ENCODE measurements at regions not wholly inside any gene's neighbourhood (a gene's known extent, or its start where the extent isn't known, plus 50 kb on each side); places are given as distances from the start of the nearest gene placed in this dataset.

GRCh38 chr11:128048121-128048520, 539.2 kb downstream of the ETS1 start:
- no peaks in the 10 kb centered on the region for H3K9me3 ChIP-seq (ENCODE audit: insufficient read depth, low read length)
- H3K4me3 ChIP-seq (ENCODE audit: insufficient read length, low read depth), result no peak overlapping the region
- no peak overlapping the region for H3K9ac ChIP-seq (ENCODE audit: insufficient read length, low read depth)
- H3K36me3 ChIP-seq (ENCODE audit: insufficient read depth, insufficient read length, low read length), result no peaks in the 10 kb centered on the region
- no peak for DNase-seq (ENCODE audit: low read depth, low spot score)
- no peaks in the 10 kb centered on the region for H3K27me3 ChIP-seq (ENCODE audit: insufficient read depth, insufficient read length)
- H3K4me1 ChIP-seq (ENCODE audit: insufficient read depth, insufficient read length), result no peaks in the 10 kb centered on the region
- no peak for TF ChIP-seq SUZ12 (IDR thresholded peaks at IDR 0.05; ENCODE audit: extremely low read depth, insufficient read depth, insufficient read length)
- TF ChIP-seq ZNF274 (IDR thresholded peaks at IDR 0.05; ENCODE audit: low read depth, low read length), result no peak

DNA sequence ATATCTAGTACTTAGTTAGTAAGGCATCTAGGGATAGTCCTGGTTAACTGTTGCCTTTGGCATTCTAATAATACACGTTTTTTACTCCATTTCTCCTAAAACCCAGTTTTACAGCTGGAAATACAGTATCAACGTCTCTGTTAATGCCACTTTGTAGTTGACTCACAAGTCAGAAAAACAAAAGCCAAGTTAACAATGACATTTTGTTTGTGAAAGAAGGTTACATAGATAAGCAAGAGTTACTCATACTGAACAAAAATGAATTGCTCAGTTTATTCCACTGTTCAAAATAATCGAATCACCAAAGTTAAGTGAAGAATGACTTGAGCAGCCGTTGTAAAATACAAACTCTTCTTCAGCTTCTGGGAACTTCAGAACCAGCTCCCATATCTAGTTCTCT, 540.3 kb downstream of the ETS1 start:
- Histone ChIP-seq H3K9me3 (ENCODE audit: insufficient read depth, low read length) (no peaks in the 10 kb centered on the region), H3K27me3 (ENCODE audit: insufficient read depth, insufficient read length) (no peaks in the 10 kb centered on the region), H3K4me3 (ENCODE audit: insufficient read length, low read depth) (no peak overlapping the region), H3K36me3 (ENCODE audit: insufficient read depth, insufficient read length, low read length) (no peaks in the 10 kb centered on the region), H3K9ac (ENCODE audit: insufficient read length, low read depth) (no peak overlapping the region), H3K4me1 (ENCODE audit: insufficient read depth, insufficient read length) (no peaks in the 10 kb centered on the region)
- TF ChIP-seq SUZ12 (IDR thresholded peaks at IDR 0.05; ENCODE audit: extremely low read depth, insufficient read depth, insufficient read length) (no peak), YY1 (IDR thresholded peaks at IDR 0.05; ENCODE audit: insufficient read depth, insufficient read length) (no peak), ZNF274 (IDR thresholded peaks at IDR 0.05; ENCODE audit: low read depth, low read length) (no peak)
- DNase-seq (ENCODE audit: low read depth, low spot score), result no peak

DNA sequence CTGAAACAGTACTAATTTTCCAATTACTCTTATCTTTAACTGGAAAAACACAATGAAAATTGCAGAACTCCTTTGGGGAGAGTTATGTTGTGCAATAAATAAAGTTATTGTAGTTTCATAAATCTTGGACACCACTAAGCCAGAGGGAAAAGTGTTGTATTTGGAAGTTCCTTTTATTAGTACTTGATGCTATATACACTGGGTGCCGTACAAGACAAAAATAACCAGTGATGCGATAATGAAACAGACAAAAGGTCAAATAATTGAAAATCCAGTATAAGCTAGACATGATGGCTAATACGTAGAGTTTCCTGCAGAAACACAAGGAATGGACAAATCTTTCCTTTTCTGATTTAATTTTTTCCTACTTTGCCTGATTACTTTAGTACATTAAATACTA, 541.1 kb downstream of the ETS1 start:
- no peaks in the 10 kb centered on the region for H3K36me3 ChIP-seq (ENCODE audit: insufficient read depth, insufficient read length, low read length)
- H3K27me3 ChIP-seq (ENCODE audit: insufficient read depth, insufficient read length), result no peaks in the 10 kb centered on the region
- no peak for DNase-seq (ENCODE audit: low read depth, low spot score)
- TF ChIP-seq SUZ12 (IDR thresholded peaks at IDR 0.05; ENCODE audit: extremely low read depth, insufficient read depth, insufficient read length) (no peak), YY1 (IDR thresholded peaks at IDR 0.05; ENCODE audit: insufficient read depth, insufficient read length) (no peak), ZNF274 (IDR thresholded peaks at IDR 0.05; ENCODE audit: low read depth, low read length) (no peak)
- H3K4me1 ChIP-seq (ENCODE audit: insufficient read depth, insufficient read length), result no peaks in the 10 kb centered on the region
- H3K4me3 ChIP-seq (ENCODE audit: insufficient read length, low read depth), result no peak overlapping the region
- H3K9ac ChIP-seq (ENCODE audit: insufficient read length, low read depth), result no peak overlapping the region
- no peaks in the 10 kb centered on the region for H3K9me3 ChIP-seq (ENCODE audit: insufficient read depth, low read length)

DNA sequence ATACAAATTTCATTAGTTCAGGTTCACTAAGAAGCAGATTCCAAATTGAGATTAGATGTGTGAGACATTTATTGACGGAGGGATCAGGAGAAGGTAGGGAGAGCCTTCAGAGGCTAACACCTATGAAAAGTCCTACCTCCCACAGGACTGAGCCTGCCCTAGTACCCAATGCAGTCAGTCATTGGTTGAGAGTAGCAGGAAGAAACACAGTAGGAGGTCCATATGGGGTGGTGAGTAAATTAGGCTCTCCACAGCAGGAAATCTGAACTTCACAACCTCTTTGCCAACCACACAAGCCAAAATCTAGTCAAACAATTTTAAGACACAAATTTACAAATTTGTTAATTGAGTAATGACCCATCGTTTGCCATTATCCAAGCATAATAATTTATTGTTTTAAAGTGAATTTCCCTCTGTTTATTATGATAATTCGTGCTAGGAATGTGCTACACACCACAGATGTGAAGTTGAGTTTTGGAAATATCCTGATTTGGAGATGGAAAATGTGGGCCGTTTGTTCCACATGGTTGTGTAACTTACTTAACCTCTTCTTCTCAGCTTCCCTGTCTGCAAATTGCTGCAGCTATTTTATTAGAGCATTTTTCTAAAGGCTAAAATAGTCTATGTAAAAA, 542.1 kb downstream of the ETS1 start:
- no peaks in the 10 kb centered on the region for H3K4me1 ChIP-seq (ENCODE audit: insufficient read depth, insufficient read length)
- H3K4me3 ChIP-seq (ENCODE audit: insufficient read length, low read depth), result no peak overlapping the region
- H3K36me3 ChIP-seq (ENCODE audit: insufficient read depth, insufficient read length, low read length), result no peaks in the 10 kb centered on the region
- no peak overlapping the region for H3K9ac ChIP-seq (ENCODE audit: insufficient read length, low read depth)
- DNase-seq (ENCODE audit: low read depth, low spot score), result no peak
- no peak for TF ChIP-seq ZNF274 (IDR thresholded peaks at IDR 0.05; ENCODE audit: low read depth, low read length)
- TF ChIP-seq YY1 (IDR thresholded peaks at IDR 0.05; ENCODE audit: insufficient read depth, insufficient read length), result no peak
- H3K27me3 ChIP-seq (ENCODE audit: insufficient read depth, insufficient read length), result no peaks in the 10 kb centered on the region
- no peaks in the 10 kb centered on the region for H3K9me3 ChIP-seq (ENCODE audit: insufficient read depth, low read length)

DNA sequence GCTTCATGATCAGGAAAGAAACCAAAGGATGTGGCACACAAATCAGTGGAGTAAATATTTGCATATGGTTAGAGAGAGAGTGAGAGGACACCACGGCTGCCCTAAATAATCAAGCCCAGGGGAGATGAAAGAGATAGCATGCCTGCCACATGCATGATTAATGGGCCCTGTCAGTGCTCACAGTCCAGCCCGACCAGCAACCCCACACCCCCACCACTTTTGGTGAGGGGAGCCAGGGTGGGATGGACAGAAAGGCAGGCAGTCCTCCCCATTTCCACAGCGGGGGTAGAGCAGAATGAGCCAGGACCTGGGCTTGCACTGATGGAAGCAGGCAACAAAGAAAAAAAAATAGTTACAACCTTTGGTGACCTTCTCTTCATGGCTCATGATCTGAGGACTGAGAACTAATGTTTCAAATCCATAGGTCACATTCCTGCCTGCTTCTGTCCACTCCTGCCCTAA, 545.0 kb downstream of the ETS1 start:
- no peak overlapping the region for H3K4me3 ChIP-seq (ENCODE audit: insufficient read length, low read depth)
- H3K36me3 ChIP-seq (ENCODE audit: insufficient read depth, insufficient read length, low read length), result no peaks in the 10 kb centered on the region
- DNase-seq (ENCODE audit: low read depth, low spot score), result no peak
- H3K4me1 ChIP-seq (ENCODE audit: insufficient read depth, insufficient read length), result no peaks in the 10 kb centered on the region
- no peaks in the 10 kb centered on the region for H3K27me3 ChIP-seq (ENCODE audit: insufficient read depth, insufficient read length)
- no peak for TF ChIP-seq ZNF274 (IDR thresholded peaks at IDR 0.05; ENCODE audit: low read depth, low read length)
- no peak for TF ChIP-seq YY1 (IDR thresholded peaks at IDR 0.05; ENCODE audit: insufficient read depth, insufficient read length)
- no peak for TF ChIP-seq SUZ12 (IDR thresholded peaks at IDR 0.05; ENCODE audit: extremely low read depth, insufficient read depth, insufficient read length)
- no peak overlapping the region for H3K9ac ChIP-seq (ENCODE audit: insufficient read length, low read depth)
- no peaks in the 10 kb centered on the region for H3K9me3 ChIP-seq (ENCODE audit: insufficient read depth, low read length)

DNA sequence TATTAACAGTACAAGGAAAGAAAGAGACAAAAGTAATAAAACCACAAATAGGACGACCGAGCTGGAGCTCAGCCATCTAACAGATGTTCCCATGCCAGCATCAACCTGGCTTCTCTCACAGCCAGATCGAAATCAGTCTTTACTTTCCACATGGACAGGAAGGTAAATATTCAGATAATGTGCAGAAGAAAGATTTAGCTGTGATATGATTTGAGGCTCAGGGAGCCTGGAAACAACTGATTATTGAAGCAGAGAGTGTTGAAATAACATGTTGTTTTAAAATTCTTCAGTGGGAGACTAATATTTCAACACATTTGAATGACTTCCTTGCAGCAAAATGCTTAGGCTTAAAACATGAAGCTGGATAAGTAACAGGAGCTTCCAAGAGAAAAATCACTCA, 546.8 kb downstream of the ETS1 start:
- Histone ChIP-seq H3K4me3 (ENCODE audit: insufficient read length, low read depth) (no peak overlapping the region), H3K9ac (ENCODE audit: insufficient read length, low read depth) (no peak overlapping the region), H3K9me3 (ENCODE audit: insufficient read depth, low read length) (no peaks in the 10 kb centered on the region), H3K27me3 (ENCODE audit: insufficient read depth, insufficient read length) (no peaks in the 10 kb centered on the region), H3K4me1 (ENCODE audit: insufficient read depth, insufficient read length) (no peaks in the 10 kb centered on the region), H3K36me3 (ENCODE audit: insufficient read depth, insufficient read length, low read length) (no peaks in the 10 kb centered on the region)
- TF ChIP-seq YY1 (IDR thresholded peaks at IDR 0.05; ENCODE audit: insufficient read depth, insufficient read length), result no peak
- TF ChIP-seq ZNF274 (IDR thresholded peaks at IDR 0.05; ENCODE audit: low read depth, low read length), result no peak
- no peak for TF ChIP-seq SUZ12 (IDR thresholded peaks at IDR 0.05; ENCODE audit: extremely low read depth, insufficient read depth, insufficient read length)
- no peak for DNase-seq (ENCODE audit: low read depth, low spot score)

DNA sequence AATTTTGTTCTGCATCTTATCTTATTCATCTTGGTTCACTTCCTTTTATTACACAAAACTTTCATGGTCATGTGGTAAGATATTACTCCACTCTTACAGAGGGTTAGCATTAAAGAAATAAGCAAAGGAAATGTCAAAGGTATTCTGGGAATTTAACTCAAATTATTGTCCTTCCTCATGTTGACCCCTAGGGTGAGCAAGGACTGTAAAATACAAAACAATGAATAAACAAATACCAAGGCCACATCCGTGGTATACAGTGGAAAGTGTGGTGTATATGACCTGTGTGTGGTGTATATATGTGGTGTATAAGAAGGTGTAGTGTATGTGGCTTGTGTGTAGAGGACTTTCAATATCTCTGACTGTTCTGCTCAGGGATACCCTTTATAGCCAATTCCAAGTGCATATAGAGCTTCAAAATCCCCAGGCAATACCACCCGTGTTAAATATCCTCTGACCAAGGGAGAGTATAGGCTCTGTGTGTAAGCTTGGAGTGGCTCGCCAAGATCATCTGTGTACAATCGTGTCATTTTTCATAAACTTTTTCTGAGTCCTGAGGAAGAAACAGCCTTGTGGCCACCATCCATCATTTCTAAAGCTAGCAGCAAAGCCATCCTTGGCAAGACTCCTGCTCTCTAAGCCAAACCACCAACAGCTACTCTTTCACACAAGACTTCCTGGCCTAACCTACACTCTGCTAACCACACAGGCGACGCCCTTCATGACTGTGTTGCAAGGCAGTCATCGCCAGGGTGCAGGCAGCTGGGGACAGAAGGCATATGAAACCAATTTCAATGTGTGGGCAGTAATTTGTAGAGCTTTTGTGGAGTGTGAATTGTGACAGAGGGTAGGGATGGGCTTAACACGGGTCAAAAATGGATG, 548.0 kb downstream of the ETS1 start:
- Histone ChIP-seq H3K9ac (ENCODE audit: insufficient read length, low read depth) (no peak overlapping the region), H3K9me3 (ENCODE audit: insufficient read depth, low read length) (no peaks in the 10 kb centered on the region), H3K36me3 (ENCODE audit: insufficient read depth, insufficient read length, low read length) (no peaks in the 10 kb centered on the region), H3K27me3 (ENCODE audit: insufficient read depth, insufficient read length) (no peaks in the 10 kb centered on the region), H3K4me3 (ENCODE audit: insufficient read length, low read depth) (no peak overlapping the region), H3K4me1 (ENCODE audit: insufficient read depth, insufficient read length) (no peaks in the 10 kb centered on the region)
- no peak for DNase-seq (ENCODE audit: low read depth, low spot score)
- TF ChIP-seq YY1 (IDR thresholded peaks at IDR 0.05; ENCODE audit: insufficient read depth, insufficient read length), result no peak
- TF ChIP-seq SUZ12 (IDR thresholded peaks at IDR 0.05; ENCODE audit: extremely low read depth, insufficient read depth, insufficient read length), result no peak
- no peak for TF ChIP-seq ZNF274 (IDR thresholded peaks at IDR 0.05; ENCODE audit: low read depth, low read length)
